GM18868 (cell line): ENCODE measurements at regions not wholly inside any gene's neighbourhood (a gene's known extent, or its start where the extent isn't known, plus 50 kb on each side); places are given as distances from the start of the nearest gene placed in this dataset.

Experiments used
- ATAC-seq: cut with Tn5 transposase; IDR thresholded peaks from one replicate; pipeline ENCODE4 v1.9.1; 2021; ENCODE audit warnings: mild to moderate bottlenecking, moderate library complexity; ENCODE audit not compliant: unreplicated experiment

DNA sequence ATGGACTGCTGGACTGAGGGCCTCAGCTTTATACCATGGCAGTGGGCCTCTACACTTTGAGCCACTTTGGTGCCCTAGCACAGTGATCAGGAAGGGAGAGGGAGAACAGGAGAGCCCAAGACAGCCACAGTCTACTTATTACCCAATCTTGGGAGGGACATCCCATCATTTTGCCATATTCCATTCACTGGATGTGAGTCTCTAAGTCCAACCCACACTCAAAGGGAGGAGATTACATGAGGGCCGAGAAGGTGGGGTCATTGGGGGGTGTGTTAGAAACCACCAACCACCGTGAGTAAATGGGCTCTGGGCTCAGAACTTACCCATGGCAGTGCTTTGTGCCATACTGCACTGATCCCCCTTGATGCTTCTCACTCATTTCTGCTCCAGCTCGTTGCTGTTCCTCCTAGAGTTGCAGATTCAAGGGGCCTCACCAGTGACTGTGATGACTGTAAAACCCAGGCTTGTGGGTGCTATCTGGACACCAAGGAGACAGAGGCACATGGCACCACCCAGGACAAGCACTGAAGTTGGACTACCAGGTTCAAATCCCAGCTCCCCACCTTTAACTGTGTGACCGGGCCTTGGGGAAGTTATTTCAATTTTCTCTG is 97.6 kb upstream of the RAB6C start:
- ATAC-seq, result no peak

DNA sequence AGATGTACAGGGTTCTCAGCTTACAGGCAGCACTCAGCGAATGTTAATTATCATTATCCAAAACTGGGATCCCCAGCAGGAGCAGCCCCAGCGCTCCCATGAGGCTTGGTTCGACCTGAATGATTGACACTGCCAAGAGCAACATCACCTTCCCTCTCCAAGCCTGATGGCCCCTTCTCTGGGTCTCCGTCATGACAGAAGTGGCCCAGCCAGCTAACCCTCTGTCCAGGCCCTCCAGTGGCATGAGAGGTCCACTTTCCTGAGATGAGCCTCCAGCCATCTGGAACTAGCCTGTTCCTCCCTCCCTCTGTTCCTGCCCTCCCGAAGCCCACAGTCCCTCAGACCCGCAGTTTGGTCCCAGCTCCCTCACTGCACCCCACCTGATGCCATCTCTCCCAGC is 97.0 kb upstream of the RAB6C start:
- no peak for ATAC-seq

DNA sequence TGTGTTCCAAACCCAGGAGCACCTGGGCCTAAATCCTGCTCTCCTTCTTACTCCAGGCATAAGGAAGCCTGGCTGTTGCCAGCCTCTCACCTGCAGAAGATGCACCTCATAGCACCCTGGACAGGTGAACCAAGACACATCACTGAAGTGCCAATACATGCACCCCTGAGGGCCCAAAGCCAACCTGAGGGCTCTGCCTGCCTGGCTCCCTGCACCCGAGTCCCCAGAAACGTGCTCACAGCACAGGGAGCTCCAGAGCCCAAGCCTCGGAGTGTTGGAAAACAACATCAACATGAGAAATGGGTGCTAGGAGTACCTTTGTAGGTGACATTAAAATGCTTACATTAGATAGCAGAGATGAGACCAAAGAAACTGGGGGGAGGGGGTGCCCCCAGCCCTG is 96.3 kb upstream of the RAB6C start:
- no peak for ATAC-seq

DNA sequence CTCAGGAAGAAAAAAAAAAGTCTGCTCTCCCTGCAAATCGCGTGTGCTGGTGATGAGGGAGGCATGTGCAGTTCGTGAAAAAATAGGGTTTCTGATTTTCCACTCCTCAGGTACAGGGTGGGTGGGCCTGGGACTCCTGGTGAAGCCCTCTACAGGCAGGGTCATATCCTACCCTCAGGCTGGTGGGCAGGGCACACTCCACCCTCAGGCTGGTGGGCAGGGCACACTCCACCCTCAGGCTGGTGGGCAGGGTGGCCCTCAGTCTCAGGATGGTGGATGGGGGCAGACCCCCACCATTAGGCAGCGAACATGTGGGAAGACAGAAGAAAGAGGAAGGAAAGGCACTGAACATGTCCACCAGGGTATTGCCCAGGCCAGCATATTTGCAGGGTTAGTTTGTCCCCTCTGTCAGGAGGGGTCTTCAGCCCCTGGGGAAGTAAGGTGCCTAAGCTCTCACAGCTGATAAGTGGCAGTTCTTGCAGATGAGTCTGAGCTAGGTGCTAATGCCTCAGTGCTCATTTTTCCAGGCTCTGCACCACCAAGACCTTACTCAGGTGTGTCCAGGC is 95.2 kb upstream of the RAB6C start:
- no peak for ATAC-seq

DNA sequence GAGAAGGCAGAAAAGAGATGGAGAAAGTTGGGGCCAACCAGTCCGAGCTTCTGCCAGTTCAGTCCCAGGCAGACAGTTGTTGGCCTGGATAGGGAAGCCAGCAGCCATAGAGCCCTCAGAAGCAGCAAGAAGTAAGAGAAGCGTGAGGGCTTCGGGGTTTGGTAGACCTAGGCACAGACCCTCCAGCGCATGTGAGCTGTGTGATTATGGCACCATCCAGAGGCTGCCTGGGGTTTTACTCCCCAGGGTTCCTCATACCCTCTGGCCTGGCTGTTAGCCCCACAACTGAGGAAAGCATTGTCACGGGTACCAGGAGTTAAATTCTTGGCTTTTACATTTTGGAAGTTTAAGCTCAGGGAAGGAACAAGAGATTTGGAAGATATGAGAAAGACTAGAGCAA is 93.7 kb upstream of the RAB6C start:
- peak; percentile 51 for ATAC-seq

DNA sequence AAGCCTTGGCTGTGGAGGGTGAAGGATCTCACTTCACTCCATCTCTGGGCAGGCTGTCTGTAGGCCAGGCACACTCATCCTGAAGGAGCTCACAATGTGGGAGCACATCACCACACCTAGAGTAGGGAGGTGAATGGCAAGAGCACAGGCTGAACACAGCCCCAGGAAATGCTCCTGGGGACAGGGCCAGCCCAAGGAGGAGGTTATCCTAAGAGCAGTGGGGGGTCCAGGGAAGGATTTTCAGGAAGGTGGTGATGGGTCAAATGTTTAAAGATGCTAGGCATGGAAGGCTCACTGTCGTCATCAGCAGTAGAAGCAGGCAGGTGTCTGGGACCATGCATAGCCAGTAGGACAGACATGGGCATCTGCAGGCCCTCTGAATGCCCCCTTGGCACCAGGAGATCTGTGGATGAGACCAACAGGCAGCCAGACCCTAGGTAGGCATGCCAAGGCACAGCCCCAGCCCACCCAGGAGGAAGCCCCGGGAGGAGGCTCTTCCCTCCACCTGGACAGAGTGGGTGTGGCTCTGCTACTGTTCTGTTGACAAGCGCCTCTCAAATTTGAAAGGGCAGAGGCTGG is 91.7 kb upstream of the RAB6C start:
- no peak for ATAC-seq

DNA sequence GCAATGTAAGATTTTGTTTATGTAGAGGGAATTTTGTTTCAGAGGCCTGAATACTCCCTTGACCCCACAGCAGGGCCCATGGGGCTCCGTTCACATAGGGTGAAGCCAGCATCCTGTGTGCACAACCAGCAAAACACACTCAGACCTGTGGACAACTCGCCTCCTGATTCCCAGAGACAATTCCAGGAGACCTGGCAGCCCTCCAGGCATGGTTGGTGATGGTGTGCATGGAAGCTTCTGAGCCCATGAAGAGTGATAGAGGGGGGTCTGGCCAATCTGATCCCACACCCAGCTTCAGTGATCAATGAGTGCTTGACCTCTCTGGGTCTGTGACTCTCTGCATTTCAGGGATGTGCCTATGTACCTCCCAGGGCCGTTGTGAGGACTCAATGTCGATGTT is 91.0 kb upstream of the RAB6C start:
- ATAC-seq, result no peak

DNA sequence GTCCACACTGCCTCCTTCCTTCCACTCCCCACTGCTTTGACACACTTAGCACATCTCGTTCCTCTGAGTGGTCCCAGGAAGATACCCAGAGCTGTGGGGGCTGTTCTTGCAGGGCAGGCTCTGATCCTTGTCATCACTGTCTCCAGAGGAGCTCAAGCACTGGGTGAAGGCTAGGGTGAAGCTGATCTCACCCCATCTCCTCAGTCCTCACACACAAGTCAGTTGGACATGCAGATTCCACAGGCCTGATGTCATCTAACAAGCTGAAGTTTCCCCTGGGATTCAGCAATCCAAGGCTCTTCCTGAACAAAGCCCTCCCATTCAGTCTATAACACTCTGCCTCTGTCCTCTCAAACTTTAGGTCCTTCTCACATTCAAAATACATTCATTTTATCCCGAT is 90.6 kb upstream of the RAB6C start:
- no peak for ATAC-seq

DNA sequence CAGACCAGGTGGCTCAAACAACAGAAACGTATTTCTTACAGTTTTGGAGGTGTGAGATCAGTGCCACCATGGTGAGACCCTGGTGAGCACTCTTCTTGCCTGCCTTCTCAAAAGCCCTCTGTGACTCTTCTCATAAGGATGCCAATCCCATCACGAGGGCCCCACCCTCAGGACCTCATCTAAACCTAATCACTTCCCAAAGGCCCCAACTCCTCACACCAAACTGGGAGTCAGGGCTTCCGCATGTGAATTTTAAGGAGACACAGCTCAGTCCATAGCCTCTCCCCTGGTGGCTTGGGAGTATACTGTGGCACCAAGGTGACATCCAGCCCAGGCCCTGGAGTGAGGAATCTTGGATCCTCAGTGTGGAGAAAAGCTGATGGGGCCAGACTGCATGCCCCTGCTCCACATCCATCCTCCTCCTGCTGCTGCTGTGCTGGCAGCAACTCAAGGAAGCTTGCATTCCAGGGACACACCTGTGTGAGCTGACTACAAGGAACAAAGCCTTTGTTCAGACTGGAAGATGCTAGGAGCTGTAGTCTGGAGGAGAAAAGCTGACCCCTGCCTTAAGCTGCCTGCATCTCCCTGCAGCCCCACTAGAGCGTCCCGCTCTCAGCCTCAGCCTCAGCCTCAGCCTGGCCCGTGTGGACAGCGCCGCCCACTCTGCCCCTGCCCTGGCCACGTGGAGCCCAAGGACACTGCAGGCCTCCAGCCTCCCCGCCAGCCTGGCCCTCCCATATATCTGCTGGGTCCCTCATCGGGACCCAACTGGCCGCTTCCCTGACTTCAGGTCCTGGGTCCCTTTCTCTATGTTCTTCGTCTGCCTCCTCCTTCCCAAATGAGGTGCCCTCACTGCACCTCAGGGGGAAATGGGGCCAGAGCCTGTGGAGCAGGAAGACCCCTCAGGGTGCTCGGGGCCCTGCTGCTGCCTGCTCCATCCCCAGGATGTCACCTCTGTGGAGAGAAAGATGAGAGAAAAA is 87.8 kb upstream of the RAB6C start:
- no peak for ATAC-seq

DNA sequence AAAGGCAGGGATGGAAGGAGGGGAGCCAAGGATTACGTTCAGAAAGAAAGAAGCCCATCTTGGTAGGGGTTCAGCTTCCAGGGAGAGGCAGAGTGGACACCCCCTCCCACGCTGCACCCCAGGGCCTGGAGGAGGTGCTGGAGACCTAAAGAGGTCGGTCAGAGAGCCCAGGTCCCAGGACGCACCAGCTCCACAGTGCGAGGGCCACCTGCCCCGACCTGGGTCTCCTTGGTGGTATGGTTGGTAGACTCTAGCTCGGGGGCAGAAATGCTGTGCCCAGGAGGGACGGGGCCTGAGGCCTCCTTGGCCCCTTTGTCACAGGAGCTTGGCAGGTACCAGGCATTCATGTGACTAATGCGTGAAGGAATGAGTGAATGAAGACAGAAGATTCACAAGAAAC is 87.1 kb upstream of the RAB6C start:
- no peak for ATAC-seq

DNA sequence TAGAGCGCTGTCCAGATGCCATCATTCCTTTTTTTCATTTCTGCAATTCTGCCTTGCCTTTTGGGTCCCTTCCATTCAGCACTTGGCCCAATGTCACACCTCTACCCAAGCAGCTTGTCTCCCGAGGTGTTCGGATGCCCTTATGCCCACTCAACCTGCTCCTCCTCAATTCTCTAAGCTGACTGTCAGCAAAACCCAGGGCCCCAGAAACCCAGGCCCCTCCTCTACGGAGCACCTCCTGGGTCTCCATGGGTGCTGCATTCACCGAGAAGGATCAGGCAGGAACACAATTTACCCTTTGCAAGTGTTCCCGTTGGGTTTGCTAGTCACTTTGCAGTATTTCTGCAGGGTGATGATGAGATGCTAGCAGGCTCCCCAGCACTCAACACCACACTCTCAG is 86.7 kb upstream of the RAB6C start:
- no peak for ATAC-seq

DNA sequence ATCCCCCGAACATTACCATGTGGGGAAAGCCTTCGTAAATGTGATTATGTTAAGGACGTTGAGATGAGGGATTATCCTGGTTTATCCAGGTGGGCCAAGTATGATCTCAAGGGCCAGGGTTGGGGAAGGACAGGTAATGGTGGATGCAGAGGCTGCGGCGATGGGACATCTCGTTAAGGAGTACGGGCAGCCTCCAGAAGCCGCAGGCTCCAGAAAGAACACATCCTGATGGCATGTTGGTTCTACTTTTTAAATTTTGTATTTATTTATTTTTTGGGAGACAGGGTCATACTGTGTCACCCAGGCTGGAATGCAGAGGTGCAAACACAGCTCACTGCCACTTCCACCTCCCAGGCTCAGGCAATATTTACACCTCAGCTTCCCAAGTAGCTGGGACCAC is 86.2 kb upstream of the RAB6C start:
- ATAC-seq, result no peak

DNA sequence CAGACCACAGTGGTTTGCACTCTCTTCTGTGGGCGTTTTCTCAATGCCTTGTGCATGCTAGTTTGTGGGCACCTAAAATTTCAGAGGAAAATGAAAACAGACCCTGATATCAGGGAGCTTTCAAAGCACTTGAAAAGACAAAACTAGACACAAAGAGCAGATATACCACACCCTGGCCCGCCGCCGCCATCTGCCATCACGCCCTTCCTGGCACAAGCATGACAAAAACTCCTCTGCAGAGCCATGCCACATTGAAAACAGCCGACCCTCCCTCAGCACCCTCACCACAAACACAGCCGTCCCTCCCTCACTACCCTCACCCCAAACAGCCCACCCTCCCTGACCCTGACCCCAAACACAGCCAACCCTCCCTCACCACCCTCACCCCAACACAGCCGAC is 84.8 kb upstream of the RAB6C start:
- ATAC-seq, result no peak

DNA sequence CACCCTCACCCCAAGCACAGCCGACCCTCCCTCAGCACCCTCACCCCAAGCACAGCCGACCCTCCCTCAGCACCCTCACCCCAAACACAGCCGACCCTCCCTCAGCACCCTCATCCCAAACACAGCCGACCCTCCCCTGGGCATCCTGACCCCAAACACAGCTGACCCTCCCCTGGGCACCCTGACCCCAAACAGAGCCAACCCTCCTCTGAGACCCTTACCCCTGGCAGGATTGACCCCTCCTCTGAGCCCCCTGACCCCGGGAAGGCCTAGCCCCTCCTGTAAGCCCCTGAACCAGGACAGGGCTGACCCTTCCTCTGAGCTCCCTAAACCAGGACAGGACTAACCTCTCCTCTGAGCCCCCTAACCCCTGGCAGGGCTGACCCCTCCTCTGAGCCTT is 84.4 kb upstream of the RAB6C start:
- ATAC-seq, result no peak

DNA sequence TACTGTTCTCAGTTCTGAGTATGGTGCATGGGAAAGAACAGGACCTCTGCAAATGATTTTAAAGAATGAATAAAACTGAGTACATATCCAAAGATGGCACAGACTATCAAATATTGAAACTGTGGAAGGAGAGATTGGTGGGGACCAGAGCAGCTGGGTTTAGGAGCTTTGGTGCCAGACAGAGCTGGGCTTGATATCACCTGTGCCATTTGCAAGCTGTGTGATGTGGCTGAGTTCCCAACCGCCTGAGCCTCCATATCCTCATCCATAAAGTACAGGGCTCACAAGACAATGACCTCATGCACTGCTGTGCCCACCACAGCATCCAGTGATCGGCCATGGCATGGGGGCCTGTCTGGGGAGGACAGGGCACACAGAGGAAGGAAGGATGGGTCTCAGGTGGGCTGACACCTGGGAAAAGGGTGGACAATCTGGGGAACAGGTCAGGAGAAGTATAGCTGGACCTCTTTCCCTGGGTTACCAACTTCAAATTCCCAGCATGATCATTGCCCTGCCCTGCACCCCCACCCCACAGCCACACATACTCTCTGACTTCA is 83.9 kb upstream of the RAB6C start:
- ATAC-seq, result no peak

DNA sequence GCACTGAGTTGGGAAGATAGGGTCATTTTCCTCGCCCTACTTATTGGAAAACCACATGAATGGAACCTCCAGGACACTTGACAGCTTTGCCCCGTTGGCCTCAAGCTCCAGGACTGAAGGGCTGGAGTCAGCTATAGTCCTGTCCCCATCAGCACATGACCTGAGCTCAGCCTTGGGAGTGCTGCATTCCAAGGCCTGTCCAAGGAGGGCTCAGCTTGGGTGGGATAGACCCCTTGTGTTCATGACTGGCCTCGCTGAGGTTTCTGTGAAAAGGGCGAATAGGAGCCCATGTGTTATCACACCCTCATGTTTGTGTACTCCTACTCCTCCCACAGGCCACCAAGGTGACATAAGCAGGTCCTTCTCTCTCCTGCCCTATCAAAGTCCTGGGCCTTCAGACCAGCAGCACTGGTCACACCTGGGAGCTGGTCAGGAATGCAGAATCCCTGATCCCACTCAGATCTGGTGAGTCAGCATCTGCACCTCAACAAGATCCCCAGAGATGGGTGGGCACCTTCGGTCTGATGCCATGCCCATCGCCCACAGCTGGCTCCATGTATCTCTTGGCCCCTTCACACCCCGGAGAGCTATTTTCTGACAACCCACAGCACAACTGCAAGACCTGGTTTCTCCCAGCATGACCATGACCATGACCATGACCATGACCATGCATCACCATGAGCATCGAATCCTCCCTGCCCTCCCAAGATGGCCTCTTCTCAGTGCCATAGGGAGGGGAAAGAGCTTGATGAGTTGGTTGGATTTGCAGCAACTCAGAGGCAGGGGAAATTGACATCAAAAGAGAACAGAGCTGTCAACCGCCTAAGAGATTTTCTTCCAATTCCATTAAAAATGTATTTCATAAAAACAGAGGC is 83.0 kb upstream of the RAB6C start:
- ATAC-seq, result no peak

DNA sequence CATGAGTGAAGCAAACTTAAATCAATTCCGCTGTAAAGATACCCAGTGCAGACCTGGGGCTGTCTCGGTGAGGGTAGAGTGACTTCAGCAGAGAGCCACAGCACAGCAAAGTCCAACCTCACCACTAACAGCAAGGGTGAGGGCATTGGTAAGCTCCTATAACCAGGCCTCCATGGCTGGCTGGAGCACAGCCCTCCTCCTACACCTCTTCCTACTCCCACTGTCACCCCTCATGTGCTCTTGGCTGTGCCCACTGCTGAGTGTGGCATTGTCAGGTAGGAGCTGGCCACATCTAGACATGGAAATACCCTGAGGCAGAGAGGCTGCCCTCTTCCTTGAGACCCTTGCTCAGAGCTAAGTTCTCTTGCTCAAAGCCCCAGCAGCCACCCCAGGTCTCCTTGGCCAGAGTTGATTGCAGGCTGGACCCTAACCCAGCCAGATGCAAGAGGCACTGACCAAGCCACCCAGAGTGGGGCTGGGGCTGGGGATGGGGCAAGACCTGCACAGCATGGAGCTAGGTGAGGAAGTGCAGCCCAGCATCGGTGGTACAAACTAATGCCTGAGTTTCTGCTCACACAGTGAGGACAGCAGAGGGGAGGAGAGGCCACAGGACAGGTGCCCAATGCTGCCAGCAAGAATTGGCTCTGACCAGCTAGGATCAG is 77.6 kb upstream of the RAB6C start:
- ATAC-seq, result no peak

DNA sequence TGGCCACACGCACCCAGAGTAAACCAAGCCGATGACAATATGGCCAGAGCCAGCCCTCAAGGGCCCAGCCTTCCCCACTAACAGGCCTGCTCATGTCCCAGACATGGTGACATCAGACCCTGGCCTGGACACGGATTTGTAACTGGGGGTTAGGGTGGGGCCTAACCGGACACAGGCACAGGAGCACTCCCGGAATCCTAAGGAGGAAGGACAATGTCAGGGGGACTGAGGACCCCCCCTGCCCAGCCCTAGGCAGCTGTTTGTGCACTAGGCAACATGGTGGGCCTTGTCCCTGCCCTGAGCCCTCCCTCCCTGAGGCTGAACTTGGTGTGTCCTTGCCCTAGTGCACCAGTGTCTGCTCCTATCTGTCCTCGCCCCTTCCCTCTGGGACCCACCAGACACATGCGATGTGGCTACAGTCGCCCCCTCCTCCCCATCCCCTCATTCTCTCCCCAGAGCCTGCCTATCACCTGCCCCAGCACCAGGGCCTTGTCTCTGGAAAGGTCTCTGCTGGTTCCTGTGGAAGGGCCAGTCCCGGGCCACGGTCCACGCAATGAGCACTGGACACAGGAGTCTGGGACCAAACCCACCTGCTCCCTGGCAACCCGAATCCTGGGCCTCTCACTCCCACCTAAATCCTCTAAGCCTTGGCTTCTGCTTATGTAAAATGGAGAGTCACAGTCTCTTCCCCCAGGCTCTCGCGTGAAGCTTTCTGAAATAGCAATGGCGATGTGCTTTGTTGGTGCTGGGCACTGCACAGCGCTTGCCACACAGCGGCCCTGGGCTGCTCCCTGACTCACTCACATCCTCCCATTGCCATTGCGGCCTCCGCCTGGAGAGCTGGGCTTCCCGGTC is 76.5 kb upstream of the RAB6C start:
- ATAC-seq, result no peak
